Fibroblast of skin of scalp (primary cell): ENCODE measurements at regions not wholly inside any gene's neighbourhood (a gene's known extent, or its start where the extent isn't known, plus 50 kb on each side); places are given as distances from the start of the nearest gene placed in this dataset.

Source experiments
- DNase-seq: peaks from one replicate; pipeline ENCODE4 v3.0.0-alpha.2; 2013

GRCh38 chr16:73347500-73348375 lies 299.8 kb upstream of the ZFHX3 start:
- no peak for DNase-seq

GRCh38 chr16:73339821-73340220 lies 291.9 kb upstream of the ZFHX3 start:
- no peak for DNase-seq

- DNase-seq: no peak
These were observed 289.7 kb upstream of the ZFHX3 start for GRCh38 chr16:73337373-73338296.

GRCh38 chr16:73329358-73330286 lies 281.7 kb upstream of the ZFHX3 start:
- DNase-seq: no peak

GRCh38 chr16:73326770-73327470 lies 279.0 kb upstream of the ZFHX3 start:
- peak; percentile 22 for DNase-seq

- DNase-seq: no peak
These were observed 278.3 kb upstream of the ZFHX3 start for GRCh38 chr16:73326221-73326620.

GRCh38 chr16:73323880-73324279 lies 276.0 kb upstream of the ZFHX3 start:
- no peak for DNase-seq

- DNase-seq: no peak
These were observed 274.9 kb upstream of the ZFHX3 start for GRCh38 chr16:73322856-73323255.

- no peak for DNase-seq
These were observed 273.9 kb upstream of the ZFHX3 start for GRCh38 chr16:73321853-73322252.

GRCh38 chr16:73319737-73320136 lies 271.8 kb upstream of the ZFHX3 start:
- DNase-seq: no peak

GRCh38 chr16:73319261-73319660 lies 271.3 kb upstream of the ZFHX3 start:
- no peak for DNase-seq

- DNase-seq: no peak
These were observed 269.5 kb upstream of the ZFHX3 start for GRCh38 chr16:73317321-73317857.

GRCh38 chr16:73315645-73316044 lies 267.7 kb upstream of the ZFHX3 start:
- DNase-seq: no peak

GRCh38 chr16:73313950-73314349 lies 266.0 kb upstream of the ZFHX3 start:
- DNase-seq: no peak

GRCh38 chr16:73311857-73312723 lies 264.2 kb upstream of the ZFHX3 start:
- no peak for DNase-seq

GRCh38 chr16:73308771-73309170 lies 260.8 kb upstream of the ZFHX3 start:
- DNase-seq: no peak

- no peak for DNase-seq
These were observed 259.0 kb upstream of the ZFHX3 start for GRCh38 chr16:73306901-73307413.

GRCh38 chr16:73304008-73304774 lies 256.3 kb upstream of the ZFHX3 start:
- DNase-seq: no peak

- no peak for DNase-seq
These were observed 255.0 kb upstream of the ZFHX3 start for GRCh38 chr16:73302942-73303341.
